Mucosa of descending colon (tissue), 3 donors: ENCODE measurements at regions not wholly inside any gene's neighbourhood (a gene's known extent, or its start where the extent isn't known, plus 50 kb on each side); places are given as distances from the start of the nearest gene placed in this dataset.
A peak's percentile ranks its signal among the peaks of the same experiment; 100 is the strongest.

Experiments
- ATAC-seq: fragments of 200-7000 bp; cut with Tn5 transposase; one replicate; pipeline ENCODE4 v1.9.1; 2020; ENCODE audit warnings: mild to moderate bottlenecking, moderate library complexity
- DNase-seq, 3 donors: peaks; one replicate each; pipeline ENCODE4 v3.0.0-alpha.2; 2020
- H3K36me3 ChIP-seq: fragments of 200-600 bp; one replicate; pipeline ENCODE4 v1.8.0; 2021; ENCODE audit warnings: low read depth, mild to moderate bottlenecking
- H3K4me1 ChIP-seq: fragments of 200-600 bp; one replicate; pipeline ENCODE4 v1.8.0; 2021; ENCODE audit warnings: low read depth, mild to moderate bottlenecking
- H3K4me3 ChIP-seq: fragments of 200-600 bp; one replicate; pipeline ENCODE4 v1.8.0; 2021; ENCODE audit warnings: mild to moderate bottlenecking
- H3K9me3 ChIP-seq: fragments of 200-600 bp; one replicate; pipeline ENCODE4 v1.8.0; 2021; ENCODE audit warnings: mild to moderate bottlenecking
- CTCF ChIP-seq: fragments of 200-600 bp; IDR thresholded peaks from one replicate; pipeline ENCODE4 v1.8.0; 2022; ENCODE audit warnings: antibody characterized with exemption, mild to moderate bottlenecking
- intact Hi-C, 2 donors: fragments of 100-400 bp; cut with DNase I in 1 of 2; cut with micrococcal nuclease in 1 of 2; formaldehyde crosslinking; loops; one replicate each; pipeline versions ENCODE4 v1.11.0 to v1.11.1; 2022; cut with DNase I, micrococcal nuclease
- donor health status: DM: no; HTN: no; CAD: no; lungs with moderate emphysema.
- donor health status: DM: no; HTN: no; CAD: no.
- donor health status: DM: no; HTN: yes; CAD: no.

DNA sequence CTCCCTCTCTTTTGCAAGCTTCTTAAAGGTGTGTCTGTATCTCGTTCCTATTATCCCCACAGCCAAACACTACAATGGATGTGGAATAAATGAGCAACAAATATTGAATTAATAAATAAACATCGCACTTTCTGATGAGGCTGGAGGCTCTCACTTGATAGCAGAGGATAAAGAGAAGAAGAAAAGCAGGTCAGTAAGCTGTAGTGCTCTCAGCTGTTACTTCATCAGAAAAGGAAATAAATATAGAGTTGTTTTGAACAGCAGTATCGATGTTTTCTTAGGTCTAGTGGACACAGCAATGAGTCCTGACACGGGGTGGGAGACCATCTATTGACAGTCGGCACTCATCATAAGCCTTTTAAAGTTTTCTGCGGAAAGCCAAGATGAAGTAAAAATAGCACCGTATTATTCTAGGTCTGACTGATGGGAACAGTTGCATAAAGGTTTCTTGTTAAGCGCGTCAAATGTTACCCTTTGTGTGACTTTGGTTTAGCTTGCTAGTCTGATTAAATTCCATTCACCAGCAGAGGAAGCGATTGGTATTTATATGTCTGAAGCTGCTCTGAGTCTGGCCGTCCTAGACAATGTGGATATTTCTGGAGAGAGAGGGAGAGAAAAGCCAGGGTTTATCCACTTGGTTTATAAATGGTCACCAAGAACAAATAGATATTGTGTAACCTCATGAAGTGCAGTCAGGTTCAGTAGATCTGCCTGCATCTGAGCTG is 646.1 kb downstream of the CDH11 start:
- Histone ChIP-seq H3K36me3 (no peaks in the 10 kb centered on the region), H3K9me3 (no peaks in the 10 kb centered on the region), H3K4me3 (no peak overlapping the region), H3K4me1 (no peaks in the 10 kb centered on the region)
- intact Hi-C loops, result no loop called here
- no peak for DNase-seq
- no peak for ATAC-seq
- no peak for TF ChIP-seq CTCF

GRCh38 chr16:64470916-64471315 is 650.9 kb downstream of the CDH11 start:
- TF ChIP-seq CTCF, result no peak
- Histone ChIP-seq H3K4me3 (no peak overlapping the region), H3K9me3 (peaks cover 5% of the 10 kb centered on the region), H3K36me3 (no peaks in the 10 kb centered on the region), H3K4me1 (no peaks in the 10 kb centered on the region)
- DNase-seq (no peak), ATAC-seq (no peak)
- intact Hi-C loops, result no loop called here

- intact Hi-C loops, result no loop called here
- Histone ChIP-seq H3K36me3 (no peaks in the 10 kb centered on the region), H3K4me1 (no peaks in the 10 kb centered on the region), H3K4me3 (no peak overlapping the region), H3K9me3 (peaks cover 5% of the 10 kb centered on the region)
- ATAC-seq (no peak), DNase-seq (peak in 1 of 3 donors; percentile 23)
- no peak for TF ChIP-seq CTCF
Measured at GRCh38 chr16:64469906-64470702, 651.8 kb downstream of the CDH11 start.

DNA sequence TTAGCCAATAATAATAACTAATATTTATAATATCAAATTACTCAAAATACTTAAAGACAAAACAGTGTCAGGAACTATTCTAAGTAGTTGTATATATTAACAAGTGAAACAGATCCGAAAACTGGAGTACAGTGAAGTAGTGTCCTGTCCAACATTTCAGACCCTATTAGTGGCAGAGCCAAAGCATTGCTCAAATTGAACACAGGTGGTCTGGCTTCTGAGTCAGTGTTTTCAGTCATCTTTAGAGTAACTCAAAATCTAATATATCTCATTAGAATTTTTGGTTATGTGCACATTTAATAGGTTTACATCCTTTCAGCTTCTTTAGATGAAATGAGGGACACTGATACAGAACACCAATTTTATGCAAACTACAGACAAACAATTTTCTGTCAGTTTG is 652.5 kb downstream of the CDH11 start:
- DNase-seq, result no peak
- intact Hi-C loops, result no loop called here
- Histone ChIP-seq H3K4me3 (no peak overlapping the region), H3K36me3 (no peaks in the 10 kb centered on the region), H3K4me1 (no peaks in the 10 kb centered on the region), H3K9me3 (peaks cover 5% of the 10 kb centered on the region)
- TF ChIP-seq CTCF, result no peak
- no peak for ATAC-seq

- DNase-seq, result no peak
- intact Hi-C loops, result no loop called here
- no peak for TF ChIP-seq CTCF
- Histone ChIP-seq H3K36me3 (no peaks in the 10 kb centered on the region), H3K4me1 (no peaks in the 10 kb centered on the region), H3K9me3 (peaks cover 5% of the 10 kb centered on the region), H3K4me3 (no peak overlapping the region)
- no peak for ATAC-seq
Measured at GRCh38 chr16:64468515-64469090, 653.3 kb downstream of the CDH11 start.
